Activated T-cell treated with anti-CD3 and anti-CD28 coated beads for 4 hours (primary cell): ENCODE measurements at regions not wholly inside any gene's neighbourhood (a gene's known extent, or its start where the extent isn't known, plus 50 kb on each side); places are given as distances from the start of the nearest gene placed in this dataset.
"Not testable (repeated sequence)": the region's sequence is repeated elsewhere in the genome, so short reads cannot be mapped to it uniquely, and the experiment has no call there.

ENCODE experiments used
- DNase-seq: peaks from one replicate; pipeline ENCODE4 v3.0.0-alpha.2; 2020

DNA sequence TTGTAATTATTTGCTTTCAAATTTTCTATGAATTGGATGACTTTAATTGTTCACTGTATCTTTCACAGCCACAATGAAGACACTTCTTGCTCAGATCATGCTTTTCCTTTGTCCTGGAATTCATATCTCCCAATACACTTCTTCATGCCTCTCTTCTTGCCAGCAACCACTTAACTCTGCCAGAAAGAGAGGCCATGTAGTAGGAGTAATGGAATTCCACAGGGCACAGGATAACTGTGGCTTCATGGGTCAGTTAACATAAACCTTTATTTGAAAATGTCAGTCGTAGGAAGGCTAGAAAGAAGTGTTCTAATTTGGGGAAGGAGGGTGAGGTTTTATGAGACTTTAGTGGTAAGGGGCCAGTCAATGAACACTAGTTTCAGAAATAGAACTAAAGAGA is 190.3 kb downstream of the TMEM167A start:
- no peak for DNase-seq

GRCh38 chr5:82885627-82886389 is 191.4 kb downstream of the TMEM167A start:
- DNase-seq: no peak

- no peak for DNase-seq
Observed at GRCh38 chr5:82884821-82885471, 192.2 kb downstream of the TMEM167A start.

- DNase-seq: no peak
Observed at GRCh38 chr5:82882316-82882715, 194.9 kb downstream of the TMEM167A start.

DNA sequence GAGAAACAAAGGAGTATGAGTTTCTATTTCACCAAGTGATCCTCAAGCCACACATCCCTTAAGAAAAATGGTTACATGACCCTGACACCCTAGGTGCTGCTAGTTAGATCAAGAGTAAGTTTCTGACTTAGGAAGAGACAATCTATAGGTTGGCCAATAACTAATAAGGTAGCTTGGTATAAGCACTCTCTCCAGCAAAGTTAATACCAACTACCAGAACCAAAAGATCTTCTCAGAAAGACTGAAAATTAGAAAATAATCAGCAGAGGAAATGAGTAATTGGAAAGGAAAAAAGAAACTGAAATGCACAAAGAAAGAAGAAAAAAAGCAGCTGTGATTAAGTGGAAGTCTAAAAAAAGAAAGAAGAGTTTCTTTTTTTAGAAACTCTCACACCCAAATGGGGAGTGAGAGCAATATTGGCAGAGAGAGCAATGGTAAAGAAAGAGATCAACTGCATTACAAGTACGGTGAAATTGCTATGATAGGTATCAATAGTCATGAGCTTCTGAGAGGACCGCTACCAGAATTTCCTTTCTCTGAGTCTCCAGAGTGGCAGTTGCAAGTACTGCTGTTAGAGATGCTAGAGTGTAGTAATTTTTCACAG is 195.5 kb downstream of the TMEM167A start:
- no peak for DNase-seq

GRCh38 chr5:82879089-82879488 is 198.1 kb downstream of the TMEM167A start:
- DNase-seq: no peak

DNA sequence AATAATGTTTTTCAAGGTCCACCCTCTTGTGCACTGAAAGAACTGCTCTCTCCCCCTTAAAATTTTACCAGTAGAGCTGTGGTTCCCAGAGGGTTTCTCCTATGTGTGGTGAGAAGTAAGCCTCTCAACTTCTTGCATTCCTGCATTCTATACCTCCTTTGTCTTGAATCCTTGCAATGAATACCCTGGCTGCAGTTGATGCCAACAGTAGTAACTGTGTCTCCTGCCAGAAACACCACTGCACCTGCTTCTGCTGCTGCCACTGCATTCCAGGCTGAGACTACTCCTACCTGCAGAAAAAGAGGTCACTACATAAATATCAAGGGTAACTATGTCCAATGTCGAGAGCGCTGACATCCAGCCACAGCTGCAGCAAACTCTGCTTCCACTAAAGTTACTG is 203.7 kb downstream of the TMEM167A start:
- DNase-seq: no peak

DNA sequence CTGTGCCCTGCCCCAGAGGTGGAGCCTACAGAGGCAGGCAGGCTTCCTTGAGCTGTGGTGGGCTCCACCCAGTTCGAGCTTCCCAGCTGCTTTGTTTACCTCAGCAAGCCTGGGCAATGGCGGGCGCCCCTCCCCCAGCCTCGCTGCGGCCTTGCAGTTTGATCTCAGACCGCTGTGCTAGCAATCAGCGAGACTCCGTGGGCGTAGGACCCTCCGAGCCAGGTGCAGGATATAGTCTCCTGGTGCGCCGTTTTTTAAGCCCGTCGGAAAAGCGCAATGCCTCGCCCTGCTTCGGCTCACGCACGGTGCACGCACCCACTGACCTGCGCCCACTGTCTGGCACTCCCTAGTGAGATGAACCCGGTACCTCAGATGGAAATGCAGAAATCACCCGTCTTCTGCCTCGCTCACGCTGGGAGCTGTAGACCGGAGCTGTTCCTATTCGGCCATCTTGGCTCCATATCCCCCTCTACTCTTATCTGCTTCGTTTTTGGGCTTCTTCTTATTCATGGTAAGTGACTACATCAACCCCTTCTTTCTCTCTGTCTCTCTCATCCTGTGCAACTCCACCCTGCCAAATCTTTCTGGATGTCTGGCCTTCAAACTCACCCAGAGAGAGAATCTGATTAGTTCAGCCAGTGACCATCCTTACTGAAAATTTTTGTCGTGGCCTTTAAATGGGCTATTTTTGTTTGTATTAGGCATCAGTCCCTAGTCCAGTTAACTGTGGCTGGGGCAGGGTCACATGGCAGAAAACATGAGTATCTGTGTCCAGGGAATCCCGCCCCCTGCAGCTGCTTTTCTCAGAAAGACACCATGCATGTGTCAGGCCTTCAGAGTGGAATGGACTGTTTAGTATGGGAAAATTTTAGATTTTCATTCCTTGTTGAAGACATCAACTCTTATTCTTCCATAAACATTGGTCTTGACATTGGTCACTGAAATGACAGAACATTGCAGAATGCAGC is 204.6 kb downstream of the TMEM167A start:
- DNase-seq: not testable (repeated sequence)

GRCh38 chr5:82865625-82866024 is 211.6 kb downstream of the TMEM167A start:
- DNase-seq: no peak

GRCh38 chr5:82863266-82863665 is 213.9 kb downstream of the TMEM167A start:
- no peak for DNase-seq

DNA sequence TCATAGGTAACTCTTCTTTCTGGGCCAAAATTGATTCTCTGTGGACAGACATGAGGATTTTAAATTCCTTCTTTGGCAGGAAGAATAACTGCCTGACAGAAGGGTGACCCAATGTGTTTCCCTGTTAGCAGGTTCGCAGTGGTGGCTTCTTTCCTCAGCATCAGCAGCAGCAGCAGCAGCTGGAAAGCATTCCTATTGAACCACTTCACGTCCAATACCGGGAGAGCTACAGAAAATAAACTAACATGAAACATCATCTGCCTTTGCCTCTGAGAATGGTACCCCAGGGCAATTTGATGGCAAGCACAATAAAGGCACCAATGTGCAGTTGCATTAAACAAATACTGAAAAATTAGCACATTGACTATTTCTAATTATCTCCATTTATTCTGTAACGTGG is 214.5 kb downstream of the TMEM167A start:
- no peak for DNase-seq

DNA sequence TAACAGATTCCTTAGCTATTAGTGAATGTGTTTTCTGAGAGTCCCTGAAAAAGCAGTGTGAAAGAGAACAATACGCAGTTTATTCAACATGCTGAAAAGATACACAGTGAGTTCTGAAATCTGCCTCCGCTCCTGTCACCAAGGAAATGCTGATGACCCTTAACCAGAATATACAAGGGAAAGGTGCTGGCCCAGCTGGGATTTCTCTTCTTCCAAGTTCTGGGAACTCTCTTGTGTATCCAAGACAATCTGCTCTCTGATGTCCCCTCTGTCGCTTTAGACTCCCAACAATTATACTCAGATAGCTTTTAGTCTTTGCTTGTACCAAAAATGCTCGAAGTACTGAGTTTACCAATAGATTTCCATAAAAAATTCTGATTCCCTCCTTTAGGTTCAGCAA is 214.9 kb downstream of the TMEM167A start:
- no peak for DNase-seq

DNA sequence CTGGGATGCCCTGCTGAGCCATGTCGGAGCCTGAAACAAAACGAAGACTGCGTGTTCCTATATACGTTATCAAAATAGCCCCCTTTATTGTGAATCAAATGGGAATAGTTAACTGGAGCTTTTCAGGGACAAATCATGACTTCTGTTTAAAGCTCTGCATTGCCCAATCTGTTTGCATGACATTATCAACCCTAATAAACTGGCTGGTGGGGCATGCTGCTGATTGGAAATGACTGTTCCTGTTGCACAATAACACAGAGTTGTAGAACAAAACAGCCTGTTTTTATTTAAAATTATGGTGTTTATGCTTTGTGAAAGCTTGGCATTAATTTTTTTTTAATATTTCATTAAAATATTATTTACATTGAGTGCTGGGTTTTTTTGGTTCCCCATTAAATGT is 215.5 kb downstream of the TMEM167A start:
- no peak for DNase-seq

DNA sequence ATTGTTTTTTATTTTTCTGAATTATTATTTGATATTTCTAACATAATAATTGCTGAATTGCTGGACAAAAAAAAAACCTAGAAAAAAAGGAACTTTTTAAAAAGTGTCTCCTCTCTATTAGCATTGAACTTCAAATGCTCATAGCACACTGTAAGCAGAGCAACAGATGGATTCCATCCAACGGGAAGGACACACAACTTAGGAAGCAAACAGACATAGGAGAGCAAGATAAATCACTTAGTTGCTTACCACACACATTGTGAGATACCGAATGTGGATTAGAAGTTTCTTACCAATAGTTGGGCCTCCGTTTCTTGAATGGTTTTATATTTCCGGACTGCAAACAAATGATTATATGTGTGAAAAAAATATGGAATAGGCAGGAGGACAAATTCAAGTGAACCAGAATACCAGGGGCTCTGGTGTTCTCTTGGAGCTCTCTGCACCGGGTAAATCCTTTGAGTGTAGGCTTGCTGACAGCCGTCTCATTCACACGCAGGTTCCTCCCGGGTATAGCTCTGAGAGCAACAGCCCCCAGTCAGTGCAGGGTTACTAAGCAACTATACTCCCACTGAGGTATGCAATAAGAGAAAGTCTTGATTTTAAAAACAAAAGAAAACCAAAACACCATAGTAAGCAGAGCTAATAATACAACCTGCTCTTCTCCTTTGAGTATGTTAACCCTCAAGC is 217.6 kb downstream of the TMEM167A start:
- no peak for DNase-seq

DNA sequence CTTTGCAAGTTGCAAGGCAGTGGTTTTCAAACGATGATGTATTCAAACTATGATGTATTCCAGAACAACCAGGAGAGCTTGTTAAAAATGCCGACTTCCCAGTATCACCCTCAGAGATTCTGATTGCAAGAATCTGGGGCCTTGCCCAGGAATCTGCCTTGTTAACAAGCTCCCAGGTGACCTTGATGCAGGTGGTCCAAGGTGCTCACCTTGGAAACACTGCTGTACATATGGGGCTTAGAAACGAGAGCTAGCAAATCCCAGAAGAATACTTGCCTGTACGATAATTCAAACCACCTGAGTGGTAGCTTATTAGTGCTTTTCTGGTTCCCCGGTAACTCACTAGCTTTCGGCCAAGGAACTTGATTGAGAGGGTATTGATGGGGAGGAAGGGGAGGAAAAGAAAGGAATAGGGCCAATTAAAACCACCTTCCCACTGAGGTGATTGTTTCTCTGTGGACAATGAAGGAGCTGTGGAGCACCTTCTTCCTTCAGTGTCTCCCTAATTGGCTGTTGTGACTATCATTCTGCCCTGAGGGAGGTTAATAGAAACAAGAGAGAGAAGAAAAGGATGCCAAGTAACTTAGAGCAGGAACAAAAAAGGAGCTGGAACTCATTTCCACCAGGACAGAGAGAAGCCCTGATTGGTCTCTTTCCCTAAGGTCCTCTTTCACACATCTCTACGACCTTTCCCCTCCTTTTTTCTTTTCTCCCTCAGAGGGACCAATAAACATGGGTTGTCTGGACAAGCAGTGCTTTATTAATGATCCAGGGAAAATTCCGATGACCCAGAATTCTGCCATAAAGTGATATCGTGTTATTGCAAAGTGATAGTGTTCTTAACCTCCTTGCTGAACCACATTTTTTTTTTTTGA is 218.8 kb downstream of the TMEM167A start:
- DNase-seq: no peak

- no peak for DNase-seq
Observed at GRCh38 chr5:82855893-82856550, 221.2 kb downstream of the TMEM167A start.

DNA sequence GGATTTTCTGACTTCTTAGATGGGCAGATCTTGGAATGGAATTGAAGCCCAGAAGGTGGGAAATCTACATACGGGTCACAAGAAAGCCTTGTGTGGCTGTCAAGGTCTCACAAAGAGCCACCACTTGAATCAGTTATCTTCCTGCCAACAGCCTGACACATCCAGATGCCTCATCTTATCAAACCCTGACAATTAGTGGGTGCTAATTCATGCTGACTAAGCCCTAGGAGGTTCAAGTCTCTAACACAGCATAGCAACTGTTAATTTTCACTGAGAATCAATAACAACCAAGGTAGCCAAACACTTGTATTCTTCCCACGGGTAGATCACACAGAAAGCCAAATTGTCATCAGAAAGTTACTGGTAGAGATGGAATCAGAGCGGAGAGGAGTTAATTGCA is 222.2 kb downstream of the TMEM167A start:
- no peak for DNase-seq

DNA sequence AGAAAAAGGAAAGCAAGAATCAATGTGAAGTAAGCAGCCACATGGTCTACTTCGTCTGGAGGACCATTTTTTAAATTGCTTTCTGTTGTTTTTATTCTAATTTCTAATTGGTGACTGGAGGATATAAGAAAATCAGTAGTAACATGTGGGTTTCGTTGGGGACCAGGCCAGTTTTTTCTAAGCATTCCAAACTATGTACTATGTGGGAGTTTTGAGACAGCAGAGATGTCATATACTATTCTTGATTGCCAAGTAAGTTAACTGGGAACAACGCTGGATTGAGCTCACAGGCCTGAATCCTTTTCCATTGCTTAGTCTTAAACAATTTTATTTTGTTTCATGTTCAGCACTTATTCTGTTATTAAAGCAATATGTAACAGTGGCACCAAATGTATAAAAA is 225.7 kb downstream of the TMEM167A start:
- DNase-seq: no peak

DNA sequence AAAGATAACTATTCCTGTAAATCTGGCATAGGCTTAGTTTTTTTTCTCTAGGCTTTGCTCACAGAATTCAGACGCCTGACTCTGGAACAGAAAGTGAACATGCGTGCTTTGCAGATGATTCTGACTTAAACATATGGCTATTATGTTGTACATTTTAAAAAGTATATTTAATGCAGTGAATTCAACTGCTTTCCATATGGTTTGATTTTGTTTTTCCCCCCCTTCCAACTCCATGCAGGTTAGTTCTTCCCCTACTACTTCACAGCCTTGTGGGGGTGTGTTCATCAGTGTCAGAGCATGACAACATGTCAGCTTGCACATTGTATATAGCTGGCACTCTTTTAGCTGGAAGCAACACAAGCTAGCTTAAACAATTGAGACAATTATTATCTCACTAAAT is 226.8 kb downstream of the TMEM167A start:
- DNase-seq: no peak

GRCh38 chr5:82849885-82850284 is 227.3 kb downstream of the TMEM167A start:
- DNase-seq: no peak

GRCh38 chr5:82847562-82847961 is 229.6 kb downstream of the TMEM167A start:
- DNase-seq: no peak
